Gastrocnemius medialis (tissue), 4 donors: ENCODE measurements at regions not wholly inside any gene's neighbourhood (a gene's known extent, or its start where the extent isn't known, plus 50 kb on each side); places are given as distances from the start of the nearest gene placed in this dataset.

ENCODE experiments used
- ATAC-seq, 2 donors: fragments of 150-250 bp; one replicate each; pipeline ENCODE4 v1.9.1; 2016
- DNase-seq, 2 donors: peaks; one replicate each; pipeline ENCODE4 v3.0.0-alpha.2; 2019
- H3K27ac ChIP-seq, 4 donors: fragments of 200-600 bp; sonication (generic); 1 replicate in 1 of 4; 2 replicates in 3 of 4; pipeline ENCODE4 v1.5.1; 2016 to 2018; ENCODE audit warnings: mild to moderate bottlenecking in 2 of 4, moderate library complexity in 1 of 4
- H3K27me3 ChIP-seq, 3 donors: fragments of 200-600 bp; sonication (generic) in 2 of 3; 1 replicate in 1 of 3; 2 replicates in 2 of 3; pipeline versions ENCODE4 v1.5.1 to v1.6.0; 2016 to 2019; ENCODE audit warnings: mild to moderate bottlenecking in 1 of 3, moderate library complexity in 1 of 3
- H3K36me3 ChIP-seq, 2 donors: fragments of 200-600 bp; sonication (generic) in 1 of 2; one replicate each; pipeline ENCODE4 v1.5.1; 2017 to 2018
- H3K4me1 ChIP-seq, 2 donors: fragments of 200-600 bp; sonication (generic) in 1 of 2; one replicate each; pipeline ENCODE4 v1.5.1; 2016 to 2017; ENCODE audit warnings: mild to moderate bottlenecking in 2 of 2
- H3K4me3 ChIP-seq, 4 donors: fragments of 200-600 bp; sonication (generic) in 3 of 4; 1 replicate in 1 of 4; 2 replicates in 3 of 4; pipeline ENCODE4 v1.5.1; 2016 to 2019; ENCODE audit warnings: mild to moderate bottlenecking in 2 of 4
- H3K9me3 ChIP-seq, 3 donors: fragments of 200-600 bp; sonication (generic) in 2 of 3; 1 replicate in 1 of 3; 2 replicates in 2 of 3; pipeline ENCODE4 v1.5.1; 2016 to 2019
- POLR2A ChIP-seq, 2 donors: fragments of 450-650 bp; IDR thresholded peaks; one replicate each; pipeline ENCODE4 v1.6.1; 2017; ENCODE audit warnings: antibody characterized with exemption in 2 of 2, mild to moderate bottlenecking in 2 of 2, moderate library complexity in 2 of 2
- in situ Hi-C, 4 donors: fragments of 200-750 bp; cut with MboI; loops; one replicate each; pipeline versions ENCODE4 v1.15.0 to v1.8.0; 2017; ENCODE audit warnings: low sequenced_read_pairs in 4 of 4
- intact Hi-C: fragments of 100-400 bp; cut with DNase I; formaldehyde crosslinking; loops from one replicate; pipeline ENCODE4 v1.15.1; 2023; ENCODE audit warnings: low total_unique reads
- TF ChIP-seq, protein P1 (sequence below), 5 experiments: fragments of 450-650 bp in 3 of 5; fragments of 200-600 bp in 2 of 5; sonication (generic) in 2 of 5; IDR thresholded peaks in 4 of 5; conservative IDR thresholded peaks in 1 of 5; 1 replicate in 4 of 5; 2 replicates in 1 of 5; pipeline ENCODE4 v1.5.1; 2016 to 2019; ENCODE audit warnings: antibody characterized with exemption in 5 of 5, mild to moderate bottlenecking in 3 of 5, moderate library complexity in 3 of 5

GRCh38 chr10:123454987-123455386 is 211.2 kb upstream of the GPR26 start:
- no peak overlapping the region for H3K27ac ChIP-seq
- in situ Hi-C loops (no loop called here), intact Hi-C loops (no loop called here)
- no peak overlapping the region for H3K4me3 ChIP-seq
- no peaks in the 10 kb centered on the region for H3K4me1 ChIP-seq
- DNase-seq, result no peak
- no peaks in the 10 kb centered on the region for H3K27me3 ChIP-seq
- ATAC-seq, result no peak
- no peaks in the 10 kb centered on the region for H3K9me3 ChIP-seq
- TF ChIP-seq, protein P1, sequence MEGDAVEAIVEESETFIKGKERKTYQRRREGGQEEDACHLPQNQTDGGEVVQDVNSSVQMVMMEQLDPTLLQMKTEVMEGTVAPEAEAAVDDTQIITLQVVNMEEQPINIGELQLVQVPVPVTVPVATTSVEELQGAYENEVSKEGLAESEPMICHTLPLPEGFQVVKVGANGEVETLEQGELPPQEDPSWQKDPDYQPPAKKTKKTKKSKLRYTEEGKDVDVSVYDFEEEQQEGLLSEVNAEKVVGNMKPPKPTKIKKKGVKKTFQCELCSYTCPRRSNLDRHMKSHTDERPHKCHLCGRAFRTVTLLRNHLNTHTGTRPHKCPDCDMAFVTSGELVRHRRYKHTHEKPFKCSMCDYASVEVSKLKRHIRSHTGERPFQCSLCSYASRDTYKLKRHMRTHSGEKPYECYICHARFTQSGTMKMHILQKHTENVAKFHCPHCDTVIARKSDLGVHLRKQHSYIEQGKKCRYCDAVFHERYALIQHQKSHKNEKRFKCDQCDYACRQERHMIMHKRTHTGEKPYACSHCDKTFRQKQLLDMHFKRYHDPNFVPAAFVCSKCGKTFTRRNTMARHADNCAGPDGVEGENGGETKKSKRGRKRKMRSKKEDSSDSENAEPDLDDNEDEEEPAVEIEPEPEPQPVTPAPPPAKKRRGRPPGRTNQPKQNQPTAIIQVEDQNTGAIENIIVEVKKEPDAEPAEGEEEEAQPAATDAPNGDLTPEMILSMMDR (IDR thresholded peaks at IDR 0.05 in 4 of 5, conservative IDR thresholded peaks at IDR 0.05 in 1 of 5), result no peak
- no peak for TF ChIP-seq POLR2A (IDR thresholded peaks at IDR 0.05)
- H3K36me3 ChIP-seq, result no peaks in the 10 kb centered on the region

- no peak for DNase-seq
- H3K36me3 ChIP-seq, result no peaks in the 10 kb centered on the region
- no peaks in the 10 kb centered on the region for H3K4me1 ChIP-seq
- no peaks in the 10 kb centered on the region for H3K27me3 ChIP-seq
- ATAC-seq, result no peak
- intact Hi-C loops, result no loop called here
- in situ Hi-C loops, result no loop called here
- no peak overlapping the region for H3K4me3 ChIP-seq
- H3K9me3 ChIP-seq, result no peaks in the 10 kb centered on the region
- H3K27ac ChIP-seq, result no peak overlapping the region
- no peak for TF ChIP-seq POLR2A (IDR thresholded peaks at IDR 0.05)
- TF ChIP-seq, protein P1 (IDR thresholded peaks at IDR 0.05 in 4 of 5, conservative IDR thresholded peaks at IDR 0.05 in 1 of 5), result no peak
Measured at GRCh38 chr10:123455861-123456260, 210.3 kb upstream of the GPR26 start.

- Histone ChIP-seq H3K4me1 (no peaks in the 10 kb centered on the region), H3K27ac (no peak overlapping the region), H3K36me3 (no peaks in the 10 kb centered on the region), H3K9me3 (no peaks in the 10 kb centered on the region), H3K4me3 (no peak overlapping the region), H3K27me3 (no peaks in the 10 kb centered on the region)
- ATAC-seq (no peak), DNase-seq (no peak)
- intact Hi-C loops (no loop called here), in situ Hi-C loops (no loop called here)
- TF ChIP-seq, protein P1 (IDR thresholded peaks at IDR 0.05 in 4 of 5, conservative IDR thresholded peaks at IDR 0.05 in 1 of 5), result no peak
- TF ChIP-seq POLR2A (IDR thresholded peaks at IDR 0.05), result no peak
Measured at GRCh38 chr10:123458933-123459332, 207.2 kb upstream of the GPR26 start.

DNA sequence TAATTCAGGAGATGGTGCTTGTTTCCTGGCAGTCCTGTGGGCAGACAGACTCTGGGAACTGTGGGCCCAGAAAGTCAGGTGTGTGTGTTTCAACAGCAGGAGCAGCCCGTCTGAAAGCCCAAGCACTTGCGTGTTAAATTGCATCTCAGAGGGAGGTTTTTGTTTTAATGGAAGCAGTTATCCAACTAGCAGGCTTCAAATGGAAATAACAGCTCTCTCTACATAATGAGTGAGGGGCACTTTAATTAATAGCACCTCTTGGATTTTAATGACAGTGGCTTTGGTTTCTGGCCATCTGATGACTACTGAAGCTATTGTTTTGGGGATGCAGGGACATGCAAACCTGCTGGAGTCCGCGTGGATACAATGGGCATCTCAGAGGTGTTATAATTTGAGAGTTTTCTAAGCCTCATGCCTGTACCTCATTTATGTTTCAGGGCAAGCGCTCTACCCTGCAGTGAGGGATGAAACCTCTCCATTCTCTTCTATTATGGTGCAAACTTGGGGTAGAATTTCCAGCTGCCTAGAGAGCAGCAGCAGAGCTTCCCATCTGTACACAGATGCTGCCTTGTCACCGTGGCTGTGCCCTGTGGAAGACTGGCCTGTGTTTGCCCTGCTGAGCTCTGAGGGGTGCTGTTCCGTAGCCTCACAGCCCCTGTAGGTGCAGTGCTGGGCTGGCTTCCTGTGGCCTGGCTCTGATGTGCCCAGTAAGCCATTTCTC is 206.6 kb upstream of the GPR26 start:
- ATAC-seq, result no peak
- TF ChIP-seq POLR2A (IDR thresholded peaks at IDR 0.05), result no peak
- TF ChIP-seq, protein P1 (IDR thresholded peaks at IDR 0.05 in 4 of 5, conservative IDR thresholded peaks at IDR 0.05 in 1 of 5), result no peak
- H3K27ac ChIP-seq, result no peak overlapping the region
- no peak for DNase-seq
- no peaks in the 10 kb centered on the region for H3K36me3 ChIP-seq
- no peaks in the 10 kb centered on the region for H3K9me3 ChIP-seq
- intact Hi-C loops, result no loop called here
- H3K4me1 ChIP-seq, result no peaks in the 10 kb centered on the region
- H3K27me3 ChIP-seq, result no peaks in the 10 kb centered on the region
- H3K4me3 ChIP-seq, result no peak overlapping the region
- in situ Hi-C loops, result no loop called here

DNA sequence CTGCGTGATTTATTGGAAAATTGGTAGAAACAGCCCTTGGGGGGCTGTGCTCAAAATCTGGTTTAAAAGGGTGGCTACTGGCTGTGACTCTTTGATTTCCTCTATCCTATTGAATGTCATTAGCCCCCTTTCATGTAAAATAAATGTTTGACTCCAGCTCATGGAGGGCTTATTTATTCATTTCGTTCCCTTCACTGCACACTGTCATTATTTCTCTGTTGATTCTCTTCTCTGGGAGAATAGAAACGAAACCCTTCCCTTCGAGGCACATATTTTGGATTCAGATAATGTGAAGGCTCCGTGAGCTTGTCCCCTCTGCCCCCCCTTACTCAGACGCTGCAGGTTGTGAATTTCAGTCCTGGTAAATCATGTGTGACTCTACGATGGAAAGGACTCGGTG is 203.9 kb upstream of the GPR26 start:
- no peak for TF ChIP-seq POLR2A (IDR thresholded peaks at IDR 0.05)
- TF ChIP-seq, protein P1 (IDR thresholded peaks at IDR 0.05 in 4 of 5, conservative IDR thresholded peaks at IDR 0.05 in 1 of 5), result no peak
- in situ Hi-C loops (no loop called here), intact Hi-C loops (no loop called here)
- Histone ChIP-seq H3K27me3 (no peaks in the 10 kb centered on the region), H3K4me3 (no peak overlapping the region), H3K27ac (no peak overlapping the region), H3K36me3 (no peaks in the 10 kb centered on the region), H3K9me3 (no peaks in the 10 kb centered on the region), H3K4me1 (no peaks in the 10 kb centered on the region)
- DNase-seq (no peak), ATAC-seq (no peak)
